ENCODE measurements at regions not wholly inside any gene's neighbourhood (a gene's known extent, or its start where the extent isn't known, plus 50 kb on each side); places are given as distances from the start of the nearest gene placed in this dataset.
A peak's percentile ranks its signal among the peaks of the same experiment; 100 is the strongest.

DNA sequence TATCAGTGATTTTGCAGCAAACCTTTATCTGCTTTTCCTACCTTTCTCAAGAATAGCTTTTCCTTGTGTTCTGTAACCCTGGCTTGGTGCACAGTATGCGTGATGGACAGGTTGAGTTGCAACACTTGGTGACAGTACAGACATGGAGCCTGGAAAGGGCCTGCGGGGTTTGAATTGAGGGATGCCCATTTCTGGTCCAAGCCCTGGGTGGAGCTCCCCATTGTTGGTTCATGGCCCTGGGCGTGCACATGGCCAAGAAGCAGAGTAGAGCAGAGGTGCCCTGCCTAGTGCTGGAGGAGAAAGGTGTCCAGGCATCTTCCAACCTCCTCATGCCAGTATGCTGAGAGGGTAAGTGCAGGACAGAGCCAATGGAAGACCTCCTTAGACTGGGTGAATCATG, 106.6 kb upstream of the MKLN1 start:
- CTCF ChIA-PET = no interaction called here
- POLR2A ChIA-PET = no interaction called here
- no peak for DNase-seq (ENCODE audit: extremely low spot score)
- no peak for TF ChIP-seq CTCF (IDR thresholded peaks at IDR 0.05; ENCODE audit: control extremely low read depth, extremely low read depth, low read depth, missing control alignments)

DNA sequence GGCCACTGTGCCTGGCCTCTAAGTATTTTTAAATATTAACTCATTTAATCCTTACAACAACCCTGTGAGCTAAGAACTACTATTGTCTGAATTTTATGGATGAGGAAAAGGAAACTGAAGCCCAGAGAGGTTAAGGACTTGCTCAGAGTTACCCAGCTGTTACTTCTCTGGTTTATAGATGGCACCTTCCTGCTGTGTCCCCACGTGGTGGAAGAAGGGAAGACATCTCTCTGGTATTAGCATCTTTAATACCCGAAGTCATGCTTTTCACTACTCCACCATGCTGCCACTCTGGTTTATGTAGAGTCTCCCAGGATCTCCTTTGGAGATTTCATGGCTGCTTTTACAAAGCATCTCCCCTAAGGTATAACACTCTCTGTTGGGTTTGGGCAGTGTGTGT, 105.5 kb upstream of the MKLN1 start:
- POLR2A ChIA-PET = no interaction called here
- CTCF ChIA-PET = interaction anchor here (0.7 kb wide), 1 partner anchor 9 kb away, joined by 3 read pairs; no protein-coding TSS in a partner anchor
- TF ChIP-seq CTCF (IDR thresholded peaks at IDR 0.05; ENCODE audit: control extremely low read depth, extremely low read depth, low read depth, missing control alignments) = no peak
- DNase-seq (ENCODE audit: extremely low spot score) = no peak

DNA sequence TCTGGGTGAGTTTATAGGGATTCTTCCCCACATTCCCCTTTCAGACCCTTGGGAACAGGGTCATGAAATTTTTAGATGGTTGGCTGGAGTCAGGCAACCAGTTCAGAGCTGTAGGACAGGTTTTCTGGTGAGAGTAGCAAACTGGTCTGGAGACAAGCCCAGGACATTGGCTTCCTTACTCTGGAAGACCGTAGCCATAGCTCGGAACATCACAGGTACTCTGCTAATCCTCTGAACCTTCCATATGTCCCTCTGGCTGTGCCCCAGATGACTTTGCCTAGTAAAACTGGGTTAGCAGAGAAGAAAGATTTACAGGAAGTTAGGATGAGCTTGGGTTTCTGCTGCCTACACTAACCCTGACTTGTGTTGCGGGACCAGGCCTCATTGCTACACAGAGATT, 104.5 kb upstream of the MKLN1 start:
- no peak for DNase-seq (ENCODE audit: extremely low spot score)
- ChIA-PET CTCF (interaction anchor here (0.8 to 1.3 kb wide), 3 partner anchors 9 to 13 kb away, joined by 3 read pairs; no protein-coding TSS in a partner anchor), POLR2A (no interaction called here)
- no peak for TF ChIP-seq CTCF (IDR thresholded peaks at IDR 0.05; ENCODE audit: control extremely low read depth, extremely low read depth, low read depth, missing control alignments)

- no peak for TF ChIP-seq CTCF (IDR thresholded peaks at IDR 0.05; ENCODE audit: control extremely low read depth, extremely low read depth, low read depth, missing control alignments)
- DNase-seq (ENCODE audit: extremely low spot score) = no peak
- ChIA-PET POLR2A (interaction anchor here (0.7 kb wide), 1 partner anchor 115 kb away, joined by 3 read pairs; no protein-coding TSS in a partner anchor), CTCF (no interaction called here)
Measured at GRCh38 chr7:131224996-131225395, 102.7 kb upstream of the MKLN1 start.

DNA sequence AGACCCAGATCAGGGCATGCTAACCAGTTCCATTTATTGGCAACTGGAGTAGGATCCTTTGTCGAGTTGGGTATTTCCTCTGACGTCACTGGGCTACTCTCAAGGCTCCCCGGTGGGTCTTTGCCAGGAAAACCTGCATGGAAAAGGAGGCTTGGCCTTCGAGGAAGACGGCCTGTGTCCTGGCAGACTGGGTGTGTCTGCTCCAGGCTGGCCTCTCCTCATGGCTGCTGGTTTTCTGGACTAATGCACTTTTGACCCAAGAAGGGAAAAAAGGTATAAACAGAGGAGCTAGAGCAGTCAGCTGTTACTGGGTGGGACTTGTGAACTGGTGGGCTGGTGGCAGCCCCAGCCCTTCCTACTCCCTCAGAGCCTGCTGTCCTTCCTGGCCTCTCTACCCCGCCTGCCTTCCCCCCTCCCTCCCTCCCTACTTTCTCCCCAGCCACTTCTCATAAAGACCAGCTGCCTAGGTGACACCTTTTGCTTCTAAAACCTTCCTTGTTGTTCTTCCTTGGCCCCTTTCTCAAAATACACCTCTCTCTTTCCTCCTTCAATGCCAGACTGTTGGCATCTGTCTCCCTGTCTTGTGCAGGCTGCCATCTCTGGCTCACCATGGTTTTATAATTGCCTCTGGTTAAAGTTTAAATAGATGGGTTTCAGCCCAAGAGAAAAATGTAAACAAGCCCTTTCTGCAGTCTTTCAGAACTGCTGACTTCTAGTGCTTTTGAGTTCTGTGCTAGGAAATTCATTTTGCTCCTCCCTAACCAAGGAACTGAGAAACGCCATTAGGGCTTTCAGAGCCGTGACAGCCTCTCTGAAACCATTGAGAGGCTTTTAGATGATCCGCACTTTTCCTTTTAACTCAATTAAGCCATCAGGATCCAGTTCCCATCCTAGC, 101.8 kb upstream of the MKLN1 start:
- TF ChIP-seq CTCF (IDR thresholded peaks at IDR 0.05; ENCODE audit: control extremely low read depth, extremely low read depth, low read depth, missing control alignments) = no peak
- ChIA-PET POLR2A (interaction anchor here (0.7 kb wide), 1 partner anchor 116 kb away, joined by 3 read pairs; no protein-coding TSS in a partner anchor), CTCF (no interaction called here)
- DNase-seq (ENCODE audit: extremely low spot score) = peak; percentile 35

DNA sequence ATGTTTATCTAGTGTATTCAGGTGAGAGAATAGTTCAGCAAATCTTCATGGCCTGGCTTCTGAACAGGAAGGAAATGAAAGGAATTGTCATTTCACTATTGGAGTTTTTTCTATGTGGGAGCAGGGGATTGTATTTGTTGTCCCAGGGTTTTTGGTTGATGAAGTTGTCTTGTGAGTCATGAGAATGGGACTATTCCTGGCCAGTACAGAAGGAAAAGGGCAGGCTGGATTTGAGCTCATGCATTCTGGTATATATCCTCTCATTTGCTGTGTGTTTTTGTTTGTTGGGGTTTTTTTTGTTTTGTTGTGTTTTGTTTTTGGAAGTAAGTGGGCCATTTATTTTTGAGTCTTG, 101.2 kb upstream of the MKLN1 start:
- CTCF ChIA-PET = no interaction called here
- POLR2A ChIA-PET = no interaction called here
- DNase-seq (ENCODE audit: extremely low spot score) = no peak
- TF ChIP-seq CTCF (IDR thresholded peaks at IDR 0.05; ENCODE audit: control extremely low read depth, extremely low read depth, low read depth, missing control alignments) = no peak
